Glomerular endothelial cell (primary cell): ENCODE measurements at regions not wholly inside any gene's neighbourhood (a gene's known extent, or its start where the extent isn't known, plus 50 kb on each side); places are given as distances from the start of the nearest gene placed in this dataset.
"Not testable (repeated sequence)": the region's sequence is repeated elsewhere in the genome, so short reads cannot be mapped to it uniquely, and the experiment has no call there.

Experiments
- DNase-seq: peaks from one replicate; pipeline ENCODE4 v3.0.0-alpha.2; 2011; ENCODE audit warnings: low read depth, low spot score; ENCODE audit errors: extremely low read depth

- DNase-seq, result no peak
Observed at GRCh38 chr12:88922816-88923215, 342.5 kb upstream of the KITLG start.

DNA sequence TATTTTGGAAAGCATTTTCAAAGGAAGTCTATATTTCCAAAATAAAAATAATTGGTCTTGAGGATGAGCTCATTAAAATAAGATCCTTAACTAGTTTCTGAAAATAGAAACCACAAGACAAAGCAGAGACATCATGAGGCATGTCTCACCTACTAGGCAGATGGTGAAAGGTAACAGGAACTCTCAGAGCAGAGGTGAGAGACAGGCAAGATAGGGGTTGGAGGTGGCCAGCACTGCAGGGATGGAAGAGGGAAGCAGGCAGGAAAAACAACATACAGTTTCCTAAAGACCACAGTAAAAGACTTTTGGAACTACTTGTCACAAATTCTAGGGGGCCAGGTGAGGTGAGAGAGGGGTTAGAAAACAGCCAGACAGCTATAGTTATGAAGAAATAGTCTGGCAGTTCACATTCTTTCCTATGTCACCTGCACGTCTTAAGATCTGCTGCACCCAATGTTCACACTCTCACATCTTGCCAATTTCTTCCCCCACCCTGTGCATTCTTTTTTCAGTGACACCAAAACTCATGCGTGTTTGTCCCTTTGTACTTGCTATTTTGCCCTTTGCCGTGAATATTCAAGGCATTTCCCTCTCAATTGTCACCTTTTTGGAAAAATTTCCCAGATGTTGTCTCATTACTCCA lies 341.7 kb upstream of the KITLG start:
- DNase-seq, result no peak

DNA sequence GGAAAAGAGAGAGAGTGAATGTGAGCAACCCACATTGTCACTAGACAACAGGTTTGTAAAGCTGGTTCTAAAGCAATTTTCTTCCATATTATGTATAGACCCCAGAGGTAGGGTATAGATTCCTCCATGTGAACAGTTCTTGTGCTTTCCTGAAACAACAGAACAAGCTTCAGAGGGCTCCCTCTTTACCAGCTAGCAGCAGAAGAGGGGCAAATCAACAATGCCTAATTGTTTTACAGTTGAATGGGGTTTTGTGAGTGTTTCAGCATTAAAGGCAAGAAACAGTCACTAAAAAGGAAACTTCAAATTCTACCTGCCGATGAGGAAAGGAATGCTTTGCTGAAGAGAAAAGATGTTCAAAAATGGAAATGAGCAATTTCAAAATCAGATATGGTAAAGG lies 341.2 kb upstream of the KITLG start:
- no peak for DNase-seq

GRCh38 chr12:88918161-88918560 lies 337.9 kb upstream of the KITLG start:
- DNase-seq, result no peak

- DNase-seq, result no peak
Observed at GRCh38 chr12:88914967-88915366, 334.7 kb upstream of the KITLG start.

DNA sequence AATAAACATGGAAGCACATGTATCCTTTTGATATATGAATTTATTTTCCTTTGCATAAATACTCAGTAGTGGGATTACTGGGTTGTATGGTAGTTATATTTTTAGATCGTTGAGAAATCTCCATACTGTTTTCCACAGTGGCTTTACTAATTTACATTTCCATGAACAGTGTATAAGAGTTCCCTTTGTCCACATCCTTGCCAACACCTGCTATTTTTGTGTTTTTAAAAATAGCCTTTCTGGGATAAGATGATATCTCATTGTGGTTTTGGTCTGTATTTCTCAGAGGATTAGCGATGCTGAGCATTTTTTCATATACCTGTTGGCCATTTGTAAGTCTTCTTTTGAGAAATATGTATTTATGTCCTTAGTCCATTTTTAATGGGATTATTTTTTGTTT lies 329.2 kb upstream of the KITLG start:
- DNase-seq, result no peak

GRCh38 chr12:88908345-88908744 lies 328.1 kb upstream of the KITLG start:
- no peak for DNase-seq

GRCh38 chr12:88904705-88905104 lies 324.4 kb upstream of the KITLG start:
- DNase-seq, result no peak

GRCh38 chr12:88903333-88903732 lies 323.1 kb upstream of the KITLG start:
- no peak for DNase-seq

GRCh38 chr12:88897723-88898122 lies 317.5 kb upstream of the KITLG start:
- peak; percentile 96 for DNase-seq

GRCh38 chr12:88896958-88897357 lies 316.7 kb upstream of the KITLG start:
- peak; percentile 72 for DNase-seq

DNA sequence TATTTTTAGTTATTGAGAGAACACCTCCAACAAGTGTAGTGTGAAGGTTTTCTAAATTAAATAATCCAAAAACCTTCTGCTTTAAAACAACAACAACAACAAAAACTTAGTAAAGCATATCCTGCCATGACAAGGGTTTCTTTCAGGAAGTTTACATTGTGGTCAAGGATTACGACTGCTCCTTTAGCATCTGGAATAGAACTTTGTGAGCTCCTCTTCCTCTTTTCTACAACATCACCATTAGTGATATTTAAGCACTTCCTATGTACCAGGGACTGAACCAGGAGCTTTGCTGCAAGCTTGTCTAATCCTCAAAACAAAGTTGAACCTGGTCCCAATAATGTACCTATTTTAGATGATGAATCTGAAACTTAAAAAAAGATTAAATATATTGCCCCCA lies 315.4 kb upstream of the KITLG start:
- DNase-seq, result no peak

- no peak for DNase-seq
Observed at GRCh38 chr12:88893801-88894200, 313.5 kb upstream of the KITLG start.

DNA sequence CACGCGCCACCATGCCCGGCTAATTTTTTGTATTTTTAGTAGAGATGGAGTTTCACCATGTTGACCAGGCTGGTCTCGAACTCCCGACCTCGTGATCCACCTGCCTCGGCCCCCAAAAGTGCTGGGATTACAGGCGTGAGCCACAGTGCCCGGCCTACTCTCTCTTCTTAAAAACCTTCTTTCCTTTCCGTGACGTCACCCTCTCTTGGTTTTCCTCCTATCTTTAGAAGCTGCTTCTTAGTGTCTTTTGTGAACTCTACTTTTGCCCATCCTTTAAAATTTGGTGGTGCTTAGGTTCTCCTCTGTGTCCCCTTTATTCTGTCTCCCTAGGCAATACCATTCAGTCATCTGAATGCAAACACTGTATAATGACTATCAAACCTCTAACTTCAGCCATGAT lies 311.2 kb upstream of the KITLG start:
- not testable (repeated sequence) for DNase-seq

DNA sequence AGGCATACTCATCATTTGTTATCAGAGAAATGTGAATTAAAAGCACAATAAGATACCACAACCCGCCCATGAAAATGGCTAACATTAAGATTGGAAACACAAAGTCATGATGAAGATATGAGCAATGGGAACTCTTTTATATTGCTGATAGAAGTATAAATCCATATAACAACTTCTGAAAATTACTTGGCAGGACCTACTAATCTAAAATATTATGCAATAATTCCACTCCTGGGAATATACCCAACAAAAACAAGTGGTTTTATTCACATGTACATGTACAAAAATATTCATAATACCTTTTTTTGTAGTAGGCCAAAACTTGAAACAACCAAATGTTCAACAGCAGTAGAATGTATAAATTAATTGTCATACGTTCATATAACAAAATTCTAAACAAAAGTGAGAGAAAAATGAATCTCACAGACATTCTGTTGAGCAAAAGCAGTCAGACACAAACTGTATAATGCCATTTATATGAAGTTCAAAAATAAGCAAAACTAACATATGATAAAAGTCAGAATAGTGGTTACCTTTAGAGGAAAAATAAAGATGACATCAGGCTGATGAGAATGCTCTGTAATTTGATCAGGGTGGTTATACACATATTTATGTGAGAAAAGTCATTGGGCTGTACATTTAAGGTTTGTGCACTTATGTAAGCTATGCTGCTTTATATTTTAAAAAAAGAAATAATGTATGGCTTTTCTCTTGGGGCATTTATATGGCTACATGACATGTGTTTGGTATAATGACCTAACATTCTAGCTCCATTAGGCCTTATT lies 309.2 kb upstream of the KITLG start:
- no peak for DNase-seq

GRCh38 chr12:88884600-88884999 lies 304.3 kb upstream of the KITLG start:
- no peak for DNase-seq

- no peak for DNase-seq
Observed at GRCh38 chr12:88882662-88883061, 302.4 kb upstream of the KITLG start.

DNA sequence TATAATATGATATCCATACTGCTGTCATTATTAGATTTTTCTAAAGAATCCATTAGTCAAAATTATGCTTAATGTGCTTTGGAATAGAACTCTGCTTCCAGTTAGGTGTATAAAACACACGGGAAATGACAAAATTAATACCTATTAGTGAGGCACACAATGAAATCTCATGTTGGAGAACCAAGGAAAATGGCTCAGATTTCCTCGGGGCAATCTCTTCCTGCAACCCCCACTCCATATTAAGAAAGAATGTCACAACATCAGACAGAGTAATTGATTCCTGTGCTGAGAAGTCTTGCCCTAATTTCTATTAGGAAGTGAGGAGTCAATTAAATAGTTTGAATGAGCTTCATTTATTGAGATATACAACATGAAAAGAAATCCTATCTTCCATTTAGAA lies 299.8 kb upstream of the KITLG start:
- DNase-seq, result no peak

GRCh38 chr12:88878295-88878694 lies 298.0 kb upstream of the KITLG start:
- DNase-seq, result no peak

DNA sequence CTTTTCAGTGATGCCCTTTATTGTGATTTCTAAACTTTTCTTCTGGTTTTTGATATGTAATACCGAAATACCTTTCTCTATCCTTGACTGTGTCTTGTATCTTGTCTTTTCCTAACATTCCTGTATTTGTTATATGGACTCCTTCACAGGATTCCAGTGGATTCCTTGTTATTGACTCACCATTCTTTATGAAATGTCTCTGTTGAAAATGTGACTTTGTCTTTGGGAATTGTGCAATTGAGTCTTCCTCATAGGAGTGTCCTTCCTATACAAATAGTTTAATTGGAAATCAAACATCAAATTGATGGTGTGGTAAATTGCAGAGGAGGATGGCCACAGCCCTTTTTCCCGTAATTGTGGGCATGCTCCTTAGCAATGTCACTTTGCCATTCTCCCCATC lies 296.6 kb upstream of the KITLG start:
- DNase-seq, result no peak

GRCh38 chr12:88870000-88870737 lies 289.9 kb upstream of the KITLG start:
- no peak for DNase-seq

DNA sequence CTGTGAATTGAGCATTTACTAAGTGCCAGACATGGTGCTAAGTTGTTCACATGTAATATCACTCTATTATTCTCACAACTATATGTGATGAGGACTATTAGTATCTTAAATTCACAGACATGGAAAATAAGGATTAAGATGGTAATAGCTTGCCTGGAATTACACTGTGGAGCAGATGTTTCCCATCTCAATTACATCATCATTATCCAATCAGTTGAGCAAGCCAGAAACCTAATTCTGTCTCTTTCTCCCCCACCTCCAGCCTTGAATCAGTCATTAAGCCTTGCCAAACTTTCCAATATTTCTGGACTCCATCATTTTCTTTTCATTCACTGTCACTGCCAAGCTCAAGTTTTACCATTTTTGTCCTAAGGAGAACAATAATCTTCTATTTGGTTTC lies 287.8 kb upstream of the KITLG start:
- DNase-seq, result no peak
